Adrenal gland (tissue), 9 donors: ENCODE measurements at regions not wholly inside any gene's neighbourhood (a gene's known extent, or its start where the extent isn't known, plus 50 kb on each side); places are given as distances from the start of the nearest gene placed in this dataset.

Experiments
- DNase-seq, 7 donors: peaks; one replicate each; pipeline ENCODE4 v3.0.0-alpha.2; 2019 to 2020
- H3K27ac ChIP-seq, 5 donors: fragments of 200-600 bp; sonication (generic) in 4 of 5; 1 replicate in 3 of 5; 2 replicates in 2 of 5; pipeline versions ENCODE4 v1.5.1 to v1.8.0; 2016 to 2020; ENCODE audit warnings: mild to moderate bottlenecking in 1 of 5
- H3K27me3 ChIP-seq: fragments of 200-600 bp; 2 replicates; pipeline ENCODE4 v1.8.0; 2021
- H3K36me3 ChIP-seq, 2 donors: fragments of 200-600 bp; replicated peaks in 1 of 2; 1 replicate in 1 of 2; 2 replicates in 1 of 2; pipeline versions ENCODE4 v1.5.1 to v1.8.0; 2018 to 2022
- H3K4me1 ChIP-seq, 2 donors: fragments of 200-600 bp; replicated peaks in 1 of 2; 1 replicate in 1 of 2; 2 replicates in 1 of 2; pipeline versions ENCODE4 v1.5.1 to v1.8.0; 2018 to 2021
- H3K4me3 ChIP-seq, 4 donors: fragments of 200-600 bp; sonication (generic) in 3 of 4; one replicate each; pipeline ENCODE4 v1.5.1; 2016 to 2018
- H3K9me3 ChIP-seq, 3 donors: fragments of 200-600 bp; sonication (generic) in 1 of 3; replicated peaks in 1 of 3; 1 replicate in 2 of 3; 2 replicates in 1 of 3; pipeline versions ENCODE4 v1.5.1 to v1.8.0; 2016 to 2021
- POLR2A ChIP-seq, 2 donors: fragments of 450-650 bp; IDR thresholded peaks; one replicate each; pipeline ENCODE4 v1.6.1; 2017; ENCODE audit warnings: antibody characterized with exemption in 2 of 2, mild to moderate bottlenecking in 2 of 2, moderate library complexity in 1 of 2
- WGBS, 4 donors: extraction: QIAGEN DNeasy Blood & Tissue Kit in 2 of 4; methylation state at CpG; one replicate each; pipeline versions ENCODE4 v1.1.5 to v1.1.7; 2013 to 2017; 5-methylcytosine and 5-hydroxymethylcytosine counted together
- intact Hi-C, 2 donors: fragments of 100-400 bp; cut with DNase I; formaldehyde crosslinking; loops; one replicate each; pipeline versions ENCODE4 v1.14.1 to v1.15.0; 2022 to 2023
- TF ChIP-seq, protein P1 (sequence below), 6 experiments: fragments of 450-650 bp in 4 of 6; fragments of 200-600 bp in 2 of 6; sonication (generic) in 1 of 6; IDR thresholded peaks; 1 replicate in 5 of 6; 2 replicates in 1 of 6; pipeline versions ENCODE4 v1.5.1 to v1.8.0; 2016 to 2021; ENCODE audit warnings: antibody characterized with exemption in 6 of 6, mild to moderate bottlenecking in 2 of 6, moderate library complexity in 1 of 6
- donor health status: healthy with polysubstance abuse.
- donor health status: Bipolar disorder and iron deficiency.
- donor health status: DM: yes; HTN: yes; CAD: no.
- donor health status: DM: no; HTN: no; CAD: no.
- donor health status: DM: no; HTN: no; CAD: no.

DNA sequence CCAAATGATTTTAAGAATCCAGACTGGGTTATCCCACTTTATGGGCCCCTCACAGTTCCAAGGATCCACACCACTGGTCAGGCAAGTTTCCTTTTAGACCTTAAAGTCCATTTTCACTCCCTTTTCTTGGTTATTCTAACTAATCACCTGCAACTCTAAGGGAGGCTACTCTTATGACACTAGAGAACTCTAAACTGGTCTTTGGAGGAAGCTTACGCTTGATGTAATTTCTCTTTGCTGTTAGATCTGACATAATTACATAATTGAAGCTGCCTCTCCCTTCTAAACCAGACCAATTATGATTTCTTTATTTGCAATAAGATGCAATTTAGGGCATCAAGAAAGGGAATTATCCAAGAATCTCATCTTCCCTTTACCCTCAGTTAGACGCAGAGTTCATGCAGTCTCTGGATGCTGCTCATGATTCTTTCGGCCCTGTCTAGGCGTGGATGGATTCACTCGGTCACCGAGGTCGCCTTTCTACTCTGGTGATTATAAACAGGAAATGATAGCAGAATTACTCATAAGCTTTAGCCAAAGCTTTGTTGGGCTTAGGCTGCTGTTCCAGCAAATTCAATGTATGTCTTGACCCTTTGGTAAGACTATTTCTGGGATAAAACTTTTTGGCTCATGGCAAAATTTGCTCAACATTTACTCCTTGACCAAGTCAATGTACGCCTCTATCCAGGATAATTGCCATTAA, 130.9 kb upstream of the PRNP start:
- no peaks in the 10 kb centered on the region for H3K27me3 ChIP-seq
- no peaks in the 10 kb centered on the region for H3K36me3 ChIP-seq
- H3K4me3 ChIP-seq = no peak overlapping the region
- H3K4me1 ChIP-seq = no peaks in the 10 kb centered on the region
- intact Hi-C loops = no loop called here
- no peak overlapping the region for H3K27ac ChIP-seq
- no peaks in the 10 kb centered on the region for H3K9me3 ChIP-seq
- WGBS, 4 donors = 54 to 60% (median 56%) methylated on average over 8 of the region's 8 CpGs
- peak in 2 of 7 donors; percentile 3 to 9 for DNase-seq
- TF ChIP-seq POLR2A (IDR thresholded peaks at IDR 0.05) = no peak
- TF ChIP-seq, protein P1, sequence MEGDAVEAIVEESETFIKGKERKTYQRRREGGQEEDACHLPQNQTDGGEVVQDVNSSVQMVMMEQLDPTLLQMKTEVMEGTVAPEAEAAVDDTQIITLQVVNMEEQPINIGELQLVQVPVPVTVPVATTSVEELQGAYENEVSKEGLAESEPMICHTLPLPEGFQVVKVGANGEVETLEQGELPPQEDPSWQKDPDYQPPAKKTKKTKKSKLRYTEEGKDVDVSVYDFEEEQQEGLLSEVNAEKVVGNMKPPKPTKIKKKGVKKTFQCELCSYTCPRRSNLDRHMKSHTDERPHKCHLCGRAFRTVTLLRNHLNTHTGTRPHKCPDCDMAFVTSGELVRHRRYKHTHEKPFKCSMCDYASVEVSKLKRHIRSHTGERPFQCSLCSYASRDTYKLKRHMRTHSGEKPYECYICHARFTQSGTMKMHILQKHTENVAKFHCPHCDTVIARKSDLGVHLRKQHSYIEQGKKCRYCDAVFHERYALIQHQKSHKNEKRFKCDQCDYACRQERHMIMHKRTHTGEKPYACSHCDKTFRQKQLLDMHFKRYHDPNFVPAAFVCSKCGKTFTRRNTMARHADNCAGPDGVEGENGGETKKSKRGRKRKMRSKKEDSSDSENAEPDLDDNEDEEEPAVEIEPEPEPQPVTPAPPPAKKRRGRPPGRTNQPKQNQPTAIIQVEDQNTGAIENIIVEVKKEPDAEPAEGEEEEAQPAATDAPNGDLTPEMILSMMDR (IDR thresholded peaks at IDR 0.05) = no peak

DNA sequence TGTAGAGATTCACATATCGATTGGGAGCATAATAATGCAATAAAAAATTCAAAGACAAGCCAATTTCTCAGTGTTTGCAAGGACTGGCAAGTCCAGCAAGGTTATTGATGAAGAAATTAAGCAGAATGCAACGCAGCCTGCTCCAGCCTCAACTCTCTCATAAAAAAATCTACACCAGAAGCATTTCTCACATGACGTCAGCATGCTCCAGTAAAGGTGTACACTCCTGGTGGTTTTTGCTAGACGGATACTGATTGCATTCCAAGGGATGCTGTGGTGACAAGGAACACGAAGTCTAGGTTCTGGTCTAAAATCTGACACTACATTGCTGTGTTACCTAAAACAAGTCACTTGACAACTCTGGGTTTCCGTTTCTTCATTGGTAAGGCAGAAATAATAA, 131.9 kb upstream of the PRNP start:
- Histone ChIP-seq H3K9me3 (no peaks in the 10 kb centered on the region), H3K4me1 (no peaks in the 10 kb centered on the region), H3K4me3 (no peak overlapping the region), H3K36me3 (no peaks in the 10 kb centered on the region), H3K27ac (no peak overlapping the region), H3K27me3 (no peaks in the 10 kb centered on the region)
- DNase-seq = no peak
- intact Hi-C loops = no loop called here
- no peak for TF ChIP-seq POLR2A (IDR thresholded peaks at IDR 0.05)
- TF ChIP-seq, protein P1 (IDR thresholded peaks at IDR 0.05) = no peak
- 58 to 77% (median 66%) methylated on average over 6 of the region's 6 CpGs for WGBS, 4 donors

DNA sequence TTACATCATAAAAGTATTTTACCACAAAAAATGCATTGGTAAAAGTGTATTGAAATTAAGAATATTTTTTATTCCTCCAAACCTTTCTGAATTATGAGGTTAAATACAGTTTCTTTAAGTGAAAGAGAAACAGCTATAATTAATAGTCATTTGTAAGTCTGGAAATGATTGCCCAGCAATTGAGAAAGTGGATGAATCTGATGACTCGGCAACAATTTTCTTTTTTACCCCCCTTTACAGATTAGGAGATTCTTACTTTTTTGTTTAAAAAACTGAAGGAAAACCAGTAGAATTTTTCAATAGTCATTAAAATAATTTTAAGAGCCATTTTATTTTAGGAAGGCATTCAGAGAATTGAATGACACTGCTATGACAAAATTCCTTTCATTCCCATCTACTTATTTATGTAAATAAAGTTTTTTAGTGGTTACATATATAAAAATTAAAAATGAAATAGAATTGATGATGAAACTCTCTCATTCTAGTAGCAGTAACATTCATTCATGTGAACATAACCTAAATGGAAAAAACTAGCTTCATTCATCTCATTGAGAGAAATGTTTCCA, 134.1 kb upstream of the PRNP start:
- no peak for DNase-seq
- no peaks in the 10 kb centered on the region for H3K4me1 ChIP-seq
- H3K27me3 ChIP-seq = no peaks in the 10 kb centered on the region
- no peaks in the 10 kb centered on the region for H3K36me3 ChIP-seq
- TF ChIP-seq, protein P1 (IDR thresholded peaks at IDR 0.05) = no peak
- no peak for TF ChIP-seq POLR2A (IDR thresholded peaks at IDR 0.05)
- H3K9me3 ChIP-seq = no peaks in the 10 kb centered on the region
- H3K27ac ChIP-seq = no peak overlapping the region
- H3K4me3 ChIP-seq = no peak overlapping the region
- 66 to 72% (median 68%) methylated on average over 1 of the region's 1 CpG for WGBS, 4 donors
- intact Hi-C loops = no loop called here

DNA sequence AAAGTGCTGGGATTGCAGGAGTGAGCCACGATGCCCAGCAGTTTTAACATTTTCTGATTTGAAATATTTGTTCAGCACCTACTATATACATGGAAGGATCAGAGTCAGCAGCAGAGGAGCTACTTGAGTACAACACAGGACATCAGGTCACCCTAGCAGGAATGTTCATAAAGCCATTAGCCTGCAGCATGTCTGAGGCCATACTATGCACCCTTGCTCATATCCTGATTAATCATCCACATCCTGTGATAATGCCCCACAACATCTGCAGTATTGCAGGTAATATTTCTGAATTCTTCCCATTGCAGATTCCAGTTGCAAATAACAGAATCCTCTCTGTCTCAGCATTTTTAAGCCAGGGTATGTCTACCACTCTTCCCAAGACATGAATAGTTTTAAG, 135.5 kb upstream of the PRNP start:
- Histone ChIP-seq H3K27me3 (no peaks in the 10 kb centered on the region), H3K4me1 (no peaks in the 10 kb centered on the region), H3K9me3 (no peaks in the 10 kb centered on the region), H3K36me3 (no peaks in the 10 kb centered on the region), H3K27ac (no peak overlapping the region), H3K4me3 (no peak overlapping the region)
- intact Hi-C loops = no loop called here
- DNase-seq = no peak
- TF ChIP-seq, protein P1 (IDR thresholded peaks at IDR 0.05) = no peak
- no peak for TF ChIP-seq POLR2A (IDR thresholded peaks at IDR 0.05)
- 75 to 86% (median 77%) methylated on average over 1 of the region's 1 CpG for WGBS, 4 donors
